HepG2 (cell line): ENCODE measurements at regions not wholly inside any gene's neighbourhood (a gene's known extent, or its start where the extent isn't known, plus 50 kb on each side); places are given as distances from the start of the nearest gene placed in this dataset.
A peak's percentile ranks its signal among the peaks of the same experiment; 100 is the strongest.

Experiments used
- ATAD3A ChIP-seq: sonication (generic); formaldehyde crosslinking; IDR thresholded peaks from 2 replicates; pipeline ENCODE4 v1.4.0; 2020; ENCODE audit warnings: missing genetic modification reagents
- CSRNP2 ChIP-seq: sonication (generic); formaldehyde crosslinking; conservative IDR thresholded peaks from 2 replicates; pipeline ENCODE4 v1.8.0; 2022; ENCODE audit warnings: low read depth, missing genetic modification reagents
- GLMP ChIP-seq: sonication (generic); formaldehyde crosslinking; IDR thresholded peaks from 2 replicates; pipeline ENCODE4 v1.9.0; 2021; ENCODE audit warnings: missing genetic modification reagents, mild to moderate bottlenecking, borderline replicate concordance
- ISL2 ChIP-seq: sonication (generic); formaldehyde crosslinking; IDR thresholded peaks from 2 replicates; pipeline ENCODE4 v1.5.0; 2020; ENCODE audit warnings: missing genetic modification reagents
- MAX ChIP-seq: IDR thresholded peaks from 2 replicates; pipeline ENCODE4 v1.6.1; 2012; ENCODE audit warnings: inconsistent platforms
- MEIS2 ChIP-seq: sonication (generic); formaldehyde crosslinking; IDR thresholded peaks from 2 replicates; pipeline ENCODE4 v1.9.0; 2021; ENCODE audit warnings: mild to moderate bottlenecking, missing genetic modification reagents
- NFIC ChIP-seq: IDR thresholded peaks from 2 replicates; pipeline ENCODE4 v1.6.1; 2012; ENCODE audit warnings: mild to moderate bottlenecking, low read length, inconsistent platforms
- NPAS2 ChIP-seq: sonication (generic); formaldehyde crosslinking; IDR thresholded peaks from 2 replicates; pipeline ENCODE4 v1.8.0; 2022; ENCODE audit warnings: mild to moderate bottlenecking, missing genetic modification reagents, borderline replicate concordance
- PATZ1 ChIP-seq: sonication (generic); formaldehyde crosslinking; IDR thresholded peaks from 2 replicates; pipeline ENCODE4 v1.4.0; 2020; ENCODE audit warnings: missing genetic modification reagents
- THRA ChIP-seq: sonication (generic); formaldehyde crosslinking; IDR thresholded peaks from 2 replicates; pipeline ENCODE4 v1.4.0; 2020; ENCODE audit warnings: missing genetic modification reagents, borderline replicate concordance
- ZMYM2 ChIP-seq: sonication (generic); formaldehyde crosslinking; IDR thresholded peaks from 2 replicates; pipeline ENCODE4 v1.8.0; 2022; ENCODE audit warnings: mild to moderate bottlenecking, missing genetic modification reagents
- ZNF292 ChIP-seq: sonication (generic); formaldehyde crosslinking; IDR thresholded peaks from 2 replicates; pipeline ENCODE4 v1.8.1; 2022; ENCODE audit warnings: mild to moderate bottlenecking, low read depth, missing genetic modification reagents, borderline replicate concordance
- ZNF496 ChIP-seq: sonication (generic); formaldehyde crosslinking; IDR thresholded peaks from 2 replicates; pipeline ENCODE4 v1.8.1; 2023; ENCODE audit warnings: mild to moderate bottlenecking, moderate library complexity, missing genetic modification reagents; ENCODE audit not compliant: insufficient replicate concordance
- ZNF556 ChIP-seq: sonication (generic); formaldehyde crosslinking; IDR thresholded peaks from 2 replicates; pipeline ENCODE4 v1.4.0; 2020; ENCODE audit warnings: mild to moderate bottlenecking, missing genetic modification reagents, borderline replicate concordance
- ZNF710 ChIP-seq: sonication (generic); formaldehyde crosslinking; IDR thresholded peaks from 2 replicates; pipeline ENCODE4 v1.5.0; 2020; ENCODE audit warnings: mild to moderate bottlenecking, missing genetic modification reagents, borderline replicate concordance
- ZSCAN20 ChIP-seq: sonication (generic); formaldehyde crosslinking; IDR thresholded peaks from 2 replicates; pipeline ENCODE4 v1.4.0; 2020; ENCODE audit warnings: missing genetic modification reagents, mild to moderate bottlenecking, borderline replicate concordance
- ZUFSP ChIP-seq: sonication (generic); formaldehyde crosslinking; IDR thresholded peaks from 2 replicates; pipeline ENCODE4 v1.9.0; 2021; ENCODE audit warnings: missing genetic modification reagents, mild to moderate bottlenecking, borderline replicate concordance

- no peak for TF ChIP-seq GLMP
- TF ChIP-seq ATAD3A = no peak
- TF ChIP-seq CSRNP2 (CRISPR knock-in tag) = no peak
- no peak for TF ChIP-seq NPAS2 (CRISPR knock-in tag)
- no peak for TF ChIP-seq ZNF496 (CRISPR knock-in tag)
- peak; percentile 88 for TF ChIP-seq PATZ1 (CRISPR knock-in tag)
- TF ChIP-seq ZNF292 (CRISPR knock-in tag) = peak; percentile 44; the same call in 1 of the 2 replicates
- TF ChIP-seq THRA (CRISPR knock-in tag) = peak; percentile 76; the same call in 1 of the 2 replicates
- no peak for TF ChIP-seq ZSCAN20 (CRISPR knock-in tag)
- TF ChIP-seq MEIS2 (CRISPR knock-in tag) = no peak
- peak; percentile 68; the same call in 1 of the 2 replicates for TF ChIP-seq ZNF556 (CRISPR knock-in tag)
- no peak for TF ChIP-seq ZUFSP
- TF ChIP-seq NFIC = 0 out of 2 replicates have a peak, but pooled peaks have one; percentile 44
- TF ChIP-seq ZNF710 (CRISPR knock-in tag) = 0 out of 2 replicates have a peak, but pooled peaks have one; percentile 40
- peak; percentile 65; the same call in 1 of the 2 replicates for TF ChIP-seq ZMYM2 (CRISPR knock-in tag)
- peak; percentile 53 for TF ChIP-seq MAX
- TF ChIP-seq ISL2 = peak; percentile 86
Measured at GRCh38 chr21:43299441-43300277, 127.3 kb downstream of the SIK1 start (continued).
